LNCaP clone FGC (cell line): ENCODE measurements at regions not wholly inside any gene's neighbourhood (a gene's known extent, or its start where the extent isn't known, plus 50 kb on each side); places are given as distances from the start of the nearest gene placed in this dataset.
"Not testable (repeated sequence)": the region's sequence is repeated elsewhere in the genome, so short reads cannot be mapped to it uniquely, and the experiment has no call there.

ENCODE experiments used
- DNase-seq: peaks from one replicate; pipeline ENCODE4 v3.0.0-alpha.2; 2011; ENCODE audit warnings: low read depth
- H3K4me3 ChIP-seq: 2 replicates; pipeline ENCODE4 v1.5.1; 2011; ENCODE audit warnings: mild to moderate bottlenecking, low read depth, low read length, control low read depth
- TF ChIP-seq, protein P1 (sequence below): IDR thresholded peaks from 2 replicates; pipeline ENCODE4 v1.5.1; 2012; ENCODE audit warnings: mild to moderate bottlenecking; ENCODE audit not compliant: control insufficient read depth, insufficient read depth; ENCODE audit errors: extremely low read depth

DNA sequence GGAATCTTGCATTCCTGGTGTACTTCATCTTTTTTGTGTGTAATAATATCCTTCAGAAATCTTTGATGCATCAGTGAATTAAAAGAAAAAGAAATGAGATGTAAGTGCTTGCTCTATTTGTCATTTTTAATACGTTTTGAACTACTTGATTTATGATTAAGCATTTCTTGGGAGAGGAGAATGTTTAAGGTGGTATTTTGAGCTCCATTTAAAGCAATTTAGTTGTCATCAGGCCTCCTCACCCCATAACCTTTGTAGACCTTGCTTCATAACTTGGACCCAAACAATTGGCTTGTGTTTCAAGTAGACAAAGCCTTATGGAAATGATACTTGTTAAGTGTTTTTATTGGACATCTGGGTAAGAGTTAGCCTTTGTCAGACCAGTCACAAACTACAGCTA lies 87.1 kb upstream of the VEPH1 start:
- TF ChIP-seq, protein P1, sequence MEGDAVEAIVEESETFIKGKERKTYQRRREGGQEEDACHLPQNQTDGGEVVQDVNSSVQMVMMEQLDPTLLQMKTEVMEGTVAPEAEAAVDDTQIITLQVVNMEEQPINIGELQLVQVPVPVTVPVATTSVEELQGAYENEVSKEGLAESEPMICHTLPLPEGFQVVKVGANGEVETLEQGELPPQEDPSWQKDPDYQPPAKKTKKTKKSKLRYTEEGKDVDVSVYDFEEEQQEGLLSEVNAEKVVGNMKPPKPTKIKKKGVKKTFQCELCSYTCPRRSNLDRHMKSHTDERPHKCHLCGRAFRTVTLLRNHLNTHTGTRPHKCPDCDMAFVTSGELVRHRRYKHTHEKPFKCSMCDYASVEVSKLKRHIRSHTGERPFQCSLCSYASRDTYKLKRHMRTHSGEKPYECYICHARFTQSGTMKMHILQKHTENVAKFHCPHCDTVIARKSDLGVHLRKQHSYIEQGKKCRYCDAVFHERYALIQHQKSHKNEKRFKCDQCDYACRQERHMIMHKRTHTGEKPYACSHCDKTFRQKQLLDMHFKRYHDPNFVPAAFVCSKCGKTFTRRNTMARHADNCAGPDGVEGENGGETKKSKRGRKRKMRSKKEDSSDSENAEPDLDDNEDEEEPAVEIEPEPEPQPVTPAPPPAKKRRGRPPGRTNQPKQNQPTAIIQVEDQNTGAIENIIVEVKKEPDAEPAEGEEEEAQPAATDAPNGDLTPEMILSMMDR: no peak
- H3K4me3 ChIP-seq: no peak overlapping the region
- no peak for DNase-seq

DNA sequence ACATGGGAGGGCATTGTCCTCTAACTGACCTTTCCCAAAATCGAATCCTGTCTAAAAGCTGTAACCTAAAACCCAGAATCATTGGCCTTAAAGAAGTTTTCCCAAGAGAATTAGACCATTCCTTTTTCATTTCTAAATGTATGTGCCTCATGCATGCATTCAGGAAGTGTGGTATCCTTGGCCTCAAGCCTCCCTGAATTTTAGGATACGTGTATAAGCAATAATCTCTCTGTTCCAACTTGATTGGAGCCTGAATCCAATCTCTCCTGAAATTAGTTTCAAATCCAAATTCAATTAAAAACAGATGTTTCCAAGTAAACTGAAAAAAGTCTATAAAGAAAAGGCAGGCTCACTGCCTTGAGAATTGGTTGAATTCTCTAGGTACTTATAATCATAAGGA lies 86.0 kb upstream of the VEPH1 start:
- DNase-seq: no peak
- TF ChIP-seq, protein P1: no peak
- H3K4me3 ChIP-seq: no peak overlapping the region

DNA sequence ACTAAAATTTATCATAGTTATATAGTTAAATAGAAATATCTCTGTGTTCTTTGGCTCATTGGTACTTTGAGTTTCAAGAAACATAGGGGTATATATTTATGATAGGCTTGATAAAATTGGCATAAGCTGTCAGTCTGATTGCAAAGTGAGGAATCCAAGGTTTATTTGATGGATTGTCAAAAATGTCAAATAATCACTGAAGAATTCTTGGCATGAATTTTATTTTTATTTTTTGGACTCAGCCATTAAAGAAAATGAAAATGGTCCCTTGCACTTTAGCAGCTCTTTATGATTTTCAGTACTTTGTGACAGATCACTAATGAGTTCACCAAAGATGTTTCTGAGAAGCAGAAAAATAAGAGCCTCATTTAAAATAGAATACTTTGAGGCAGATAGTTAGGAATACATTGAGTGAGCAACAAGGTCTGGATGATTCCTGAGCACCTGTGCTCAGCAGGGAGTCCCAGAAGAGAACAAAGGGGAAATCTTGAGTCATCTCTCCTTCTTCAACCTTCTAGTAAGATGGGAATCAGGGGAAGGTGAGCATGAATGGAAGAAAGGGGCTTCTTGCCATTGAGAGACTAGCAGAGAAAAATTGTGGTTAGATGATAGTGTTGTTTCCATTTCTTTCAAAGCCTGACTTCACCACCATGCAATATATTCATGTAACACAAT lies 85.3 kb upstream of the VEPH1 start:
- H3K4me3 ChIP-seq: no peak overlapping the region
- DNase-seq: no peak
- TF ChIP-seq, protein P1: no peak

DNA sequence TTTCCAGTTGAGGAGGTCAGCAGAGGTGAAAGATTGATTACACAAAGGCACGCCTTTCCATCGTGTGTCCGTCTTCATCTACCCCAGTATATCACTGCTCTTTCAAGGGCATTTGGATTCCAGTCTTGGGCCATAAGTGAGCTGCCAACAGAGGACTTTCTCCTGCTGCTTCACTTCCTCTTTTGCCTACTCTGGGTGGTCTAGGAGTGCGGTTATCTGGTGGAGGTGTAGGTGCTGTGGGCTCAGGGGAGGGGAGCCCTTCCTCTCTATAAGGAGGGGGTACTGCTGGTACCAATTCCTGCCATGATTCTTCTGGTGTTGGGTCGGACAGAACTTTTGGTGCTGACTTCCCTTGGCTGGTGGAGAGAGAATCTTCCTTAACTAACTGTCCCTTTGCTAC lies 83.1 kb upstream of the VEPH1 start:
- DNase-seq: no peak
- no peak overlapping the region for H3K4me3 ChIP-seq
- TF ChIP-seq, protein P1: no peak

DNA sequence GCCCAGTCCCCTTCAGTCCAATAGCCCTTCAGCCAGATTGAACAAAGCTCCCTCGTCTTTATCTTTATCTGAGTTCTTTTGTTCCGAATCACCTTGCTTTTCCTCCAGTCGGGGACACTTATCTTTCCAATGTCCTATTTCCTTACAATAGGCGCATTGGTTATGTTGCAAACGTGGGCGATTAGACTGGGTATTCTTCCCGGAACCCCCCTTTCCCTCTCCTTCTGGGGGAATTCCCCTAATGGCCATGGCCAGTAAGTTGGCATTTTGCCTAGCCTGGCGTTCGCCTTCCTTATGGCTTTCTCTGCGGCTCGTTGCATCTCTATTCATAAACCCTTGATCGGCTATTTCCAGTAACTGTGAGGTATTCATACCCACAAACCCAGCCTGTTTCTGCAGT lies 82.2 kb upstream of the VEPH1 start:
- DNase-seq: no peak
- TF ChIP-seq, protein P1: no peak
- no peak overlapping the region for H3K4me3 ChIP-seq

DNA sequence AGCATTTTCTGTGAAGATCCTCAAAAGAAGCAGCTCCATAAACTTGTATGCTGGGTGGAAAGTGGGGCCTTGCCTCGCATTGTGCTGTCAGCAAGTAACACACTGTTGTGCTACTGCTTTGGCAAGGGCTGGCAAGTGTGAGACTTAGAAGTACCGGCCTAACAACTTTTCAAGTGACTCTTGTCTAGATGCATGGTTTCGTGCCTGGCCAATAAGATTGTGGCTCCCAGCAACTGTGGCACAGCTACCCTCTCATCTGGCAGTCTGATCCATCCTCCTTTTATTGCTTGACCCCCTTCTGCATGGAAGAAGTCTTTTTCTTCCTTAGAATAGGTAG lies 79.4 kb upstream of the VEPH1 start:
- H3K4me3 ChIP-seq: no peak overlapping the region
- TF ChIP-seq, protein P1: no peak
- no peak for DNase-seq

DNA sequence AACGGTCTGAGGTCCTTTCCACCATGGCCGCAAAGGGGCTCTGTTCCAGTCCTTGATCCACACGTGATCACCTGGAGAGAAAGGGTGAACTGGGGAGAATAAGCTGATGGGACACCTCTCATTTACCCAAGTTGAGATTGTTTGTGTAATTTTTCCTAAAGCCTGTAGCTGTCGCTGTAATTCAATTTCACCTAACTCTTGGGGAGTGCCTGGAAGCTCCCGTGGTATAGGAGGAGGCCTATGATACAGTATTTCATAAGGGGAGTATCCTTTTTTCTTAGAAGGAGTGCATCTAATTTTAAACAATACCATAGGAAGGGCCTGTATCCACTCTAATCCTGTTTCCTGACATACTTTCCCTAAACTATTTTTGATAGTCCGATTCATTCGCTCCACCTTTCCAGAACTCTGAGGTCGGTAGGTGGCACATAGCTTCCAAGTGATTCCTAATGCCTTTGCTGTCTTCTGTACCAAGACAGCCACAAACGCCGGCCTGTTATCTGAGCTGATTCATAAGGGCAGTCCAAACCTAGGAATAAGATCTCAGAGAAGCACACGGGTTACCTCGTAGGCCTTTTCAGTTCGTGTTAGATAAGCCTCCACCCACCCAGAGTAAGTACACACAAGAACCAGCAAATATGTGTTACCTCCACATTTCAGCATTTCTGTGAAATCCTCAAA lies 78.9 kb upstream of the VEPH1 start:
- TF ChIP-seq, protein P1: peak; percentile 30
- DNase-seq, H3K4me3 ChIP-seq: not testable (repeated sequence)
